CD4-positive, alpha-beta T cell treated with Interleukin-15 for 1 hour (primary cell): ENCODE measurements at regions not wholly inside any gene's neighbourhood (a gene's known extent, or its start where the extent isn't known, plus 50 kb on each side); places are given as distances from the start of the nearest gene placed in this dataset.

Experiments
- DNase-seq: peaks from one replicate; pipeline ENCODE4 v3.0.0-alpha.2; 2020

DNA sequence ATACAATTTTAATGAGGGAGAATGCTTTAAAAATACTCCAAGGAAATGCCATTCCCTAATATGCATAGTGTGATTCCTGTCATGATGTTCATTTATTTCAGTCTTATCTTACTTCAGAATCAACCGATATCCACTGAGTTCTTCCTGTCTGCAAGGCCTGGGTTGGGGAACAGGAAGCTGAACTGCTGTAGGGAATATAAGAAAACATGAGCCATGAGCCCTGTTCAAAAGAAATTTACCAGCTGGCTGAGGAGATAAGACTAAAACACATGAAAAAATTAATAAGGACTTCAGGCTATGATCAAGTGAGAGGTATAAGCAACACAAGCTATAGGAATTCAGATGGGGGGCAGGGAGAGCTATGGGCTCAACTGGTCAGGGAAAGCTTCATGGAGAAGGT lies 184.7 kb downstream of the PLPP4 start:
- no peak for DNase-seq

DNA sequence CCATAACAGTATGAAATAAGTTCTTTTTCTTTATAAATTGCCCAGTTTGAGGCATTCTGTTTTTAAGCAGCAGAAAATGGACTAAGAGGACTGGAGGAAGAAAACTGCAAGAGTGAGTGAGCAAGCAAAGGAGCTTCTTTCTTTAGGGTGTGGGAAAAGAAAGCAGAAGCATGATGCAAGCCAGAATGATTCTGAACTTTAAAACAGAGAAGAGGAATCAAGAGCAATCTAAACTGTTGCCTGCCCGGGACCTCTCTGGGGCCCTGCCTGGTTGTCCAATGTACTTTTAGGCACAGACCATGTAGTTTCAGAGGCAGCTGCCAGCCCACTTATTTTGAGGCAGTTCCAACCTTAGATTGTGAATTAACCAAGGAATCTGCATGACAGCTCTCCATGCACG lies 186.3 kb downstream of the PLPP4 start:
- no peak for DNase-seq

DNA sequence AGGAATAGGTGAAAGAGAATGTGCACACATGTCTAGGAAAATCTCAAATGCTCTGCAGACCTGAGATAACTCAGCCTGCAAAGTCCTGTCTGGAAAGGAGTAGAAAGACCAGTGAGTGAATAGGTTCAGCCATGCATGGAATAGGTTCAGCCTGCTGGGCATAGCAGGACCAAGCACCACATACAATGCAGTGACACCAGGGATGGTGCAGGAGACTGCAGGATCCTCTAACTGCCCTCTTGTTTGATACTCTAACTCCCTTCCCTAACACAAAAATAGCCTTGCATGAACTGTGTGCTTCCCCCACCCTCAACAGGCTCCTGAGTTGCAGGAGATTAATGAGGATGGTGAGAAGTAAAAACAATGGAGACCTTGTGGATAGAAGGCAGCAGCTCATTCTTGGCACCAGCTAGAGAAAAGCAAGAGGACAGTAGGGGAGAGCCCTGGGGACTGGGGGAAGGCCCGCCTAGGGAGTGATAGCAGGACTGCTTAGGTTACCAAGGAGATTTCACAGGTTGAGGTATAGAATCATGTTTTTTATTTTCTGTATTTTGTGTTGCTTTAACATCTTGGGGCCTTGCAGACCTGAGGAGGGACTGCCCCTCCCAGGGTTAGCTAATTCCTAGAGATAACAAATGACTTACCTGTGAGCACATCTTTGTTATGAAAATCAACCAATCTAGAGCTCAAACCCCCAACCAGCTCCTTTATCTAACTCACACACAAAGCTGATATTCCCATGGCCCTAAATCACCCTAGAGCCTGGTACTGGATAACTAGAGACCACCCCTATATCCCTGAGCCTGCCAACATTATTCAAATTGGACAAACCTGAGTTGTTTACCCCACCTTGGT lies 187.8 kb downstream of the PLPP4 start:
- DNase-seq: no peak

DNA sequence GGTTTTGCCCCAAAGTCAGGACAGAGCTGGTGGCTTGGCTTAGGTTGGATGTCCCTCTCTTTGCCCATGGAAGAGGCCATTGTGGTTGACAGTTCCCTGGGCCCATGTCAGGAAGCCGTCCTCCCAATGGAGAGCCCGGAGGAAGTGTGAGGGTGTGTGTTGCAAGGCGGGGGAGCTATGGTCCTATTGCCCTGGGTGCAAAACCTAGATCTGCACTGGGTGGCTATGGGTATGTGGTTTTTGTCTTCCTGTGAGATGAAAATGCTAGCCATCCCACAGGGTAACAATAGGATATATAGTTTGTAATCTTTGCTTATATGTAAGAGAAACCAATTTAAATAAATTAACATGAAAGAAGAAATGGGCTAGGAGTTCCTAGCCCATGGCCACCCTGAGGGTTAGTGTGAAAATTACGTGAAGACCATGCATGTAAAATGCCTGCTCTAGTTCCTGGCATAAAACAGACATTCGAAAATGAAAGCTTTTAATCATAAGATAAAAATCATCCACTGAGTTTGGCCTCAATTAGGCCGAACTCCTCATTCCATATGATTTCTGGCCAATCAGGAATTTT lies 189.2 kb downstream of the PLPP4 start:
- no peak for DNase-seq

DNA sequence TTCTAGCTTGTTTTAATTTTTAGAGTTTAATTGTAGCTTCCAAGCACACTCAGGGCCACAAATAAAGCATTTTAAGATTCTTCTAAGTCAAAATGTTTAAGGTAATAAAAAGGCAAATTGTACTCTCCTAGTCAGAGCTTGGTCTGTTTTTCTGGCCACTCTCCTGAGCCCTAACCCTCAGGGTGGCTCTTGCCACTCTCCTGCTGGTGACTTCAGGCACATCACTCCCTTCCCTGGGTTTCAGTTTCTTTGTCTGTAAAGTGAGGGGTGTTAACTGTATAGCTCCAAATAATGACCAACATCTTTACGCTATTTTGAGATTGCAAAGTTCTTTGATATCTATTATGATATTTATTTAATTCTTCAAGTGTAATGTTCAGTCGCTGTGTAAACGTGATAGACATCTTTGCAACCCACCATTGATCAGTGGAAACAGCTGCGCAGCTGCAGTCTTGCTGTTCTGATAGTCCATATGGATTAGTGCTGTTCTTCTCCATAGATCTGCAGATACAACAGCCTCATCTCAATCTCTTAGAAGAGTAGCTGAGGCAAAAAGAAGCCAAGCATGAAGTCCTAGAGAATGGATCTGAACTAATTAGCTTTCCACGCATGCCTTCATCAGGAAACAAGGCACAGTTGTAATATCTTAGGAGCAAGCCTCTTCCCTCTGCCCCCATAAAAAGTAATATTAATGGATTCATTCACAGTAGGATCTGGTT lies 189.9 kb downstream of the PLPP4 start:
- no peak for DNase-seq

DNA sequence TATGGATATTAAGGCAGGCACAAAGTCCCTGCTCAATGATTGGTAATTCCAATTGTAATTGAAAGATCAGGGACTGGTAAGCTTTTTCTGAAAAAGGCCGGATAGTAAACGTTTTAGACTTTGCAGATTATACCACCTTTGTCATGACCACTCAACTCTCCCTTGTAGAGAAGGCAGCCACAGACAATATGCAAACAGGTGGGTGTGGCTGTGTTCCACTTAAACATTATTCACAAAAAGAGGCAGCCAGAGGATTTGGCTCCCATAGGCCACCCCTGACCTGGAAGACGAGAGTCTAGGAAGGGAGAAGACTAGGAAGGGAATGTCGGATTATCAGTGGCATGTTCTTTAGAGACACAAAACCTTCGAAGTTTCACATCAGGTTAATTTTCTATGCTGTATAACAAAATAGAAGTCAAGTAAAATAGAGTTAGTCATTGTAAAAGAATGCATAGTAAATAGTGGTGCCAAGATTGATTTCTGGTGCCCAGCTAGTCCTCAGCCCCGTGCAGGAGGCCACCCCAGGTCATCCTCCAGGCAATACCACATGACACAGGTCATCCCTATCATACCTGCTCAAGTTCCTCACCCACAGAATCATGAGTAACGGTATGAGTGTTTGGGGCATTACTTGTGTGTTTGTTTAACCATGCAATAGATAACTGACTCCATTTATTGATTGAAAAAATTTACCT lies 193.8 kb downstream of the PLPP4 start:
- DNase-seq: no peak

DNA sequence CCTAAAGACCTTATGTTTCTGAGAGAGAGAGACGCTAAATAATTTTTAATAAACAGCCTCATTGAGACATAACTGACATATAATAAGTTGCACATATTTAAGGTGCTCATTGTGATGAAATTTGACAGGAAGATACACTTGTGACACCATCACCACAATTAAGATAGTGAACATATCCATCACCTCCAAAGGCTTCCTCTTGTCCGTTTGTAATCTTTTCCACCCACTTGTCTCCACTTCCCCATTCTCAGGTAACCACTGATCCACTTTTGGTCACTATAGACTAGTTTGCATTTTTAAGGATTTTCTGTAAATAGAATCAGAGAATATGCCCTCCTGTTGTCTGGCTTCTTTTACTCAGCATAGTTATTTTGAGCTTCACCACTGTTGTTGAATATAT lies 195.1 kb upstream of the WDR11 start:
- DNase-seq: no peak

DNA sequence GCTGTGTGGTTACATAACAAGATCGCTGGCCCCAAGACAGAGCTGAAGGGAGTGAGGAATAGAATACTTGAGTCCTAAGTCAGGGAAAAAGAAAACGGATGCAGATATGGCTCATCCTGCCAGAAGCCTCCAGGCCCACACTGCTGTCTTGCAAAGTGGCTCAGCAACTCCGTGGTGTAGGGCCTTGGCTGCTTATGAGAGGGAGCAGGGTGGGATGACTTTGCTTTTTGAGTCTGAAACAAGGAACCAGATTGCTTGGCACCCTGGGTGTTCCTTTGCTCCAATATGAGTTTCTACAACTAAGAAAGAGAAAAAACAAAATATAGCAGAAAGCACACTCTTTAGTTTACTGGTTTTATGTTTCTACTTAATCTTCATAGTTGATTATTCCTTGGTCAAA lies 193.8 kb upstream of the WDR11 start:
- DNase-seq: no peak

DNA sequence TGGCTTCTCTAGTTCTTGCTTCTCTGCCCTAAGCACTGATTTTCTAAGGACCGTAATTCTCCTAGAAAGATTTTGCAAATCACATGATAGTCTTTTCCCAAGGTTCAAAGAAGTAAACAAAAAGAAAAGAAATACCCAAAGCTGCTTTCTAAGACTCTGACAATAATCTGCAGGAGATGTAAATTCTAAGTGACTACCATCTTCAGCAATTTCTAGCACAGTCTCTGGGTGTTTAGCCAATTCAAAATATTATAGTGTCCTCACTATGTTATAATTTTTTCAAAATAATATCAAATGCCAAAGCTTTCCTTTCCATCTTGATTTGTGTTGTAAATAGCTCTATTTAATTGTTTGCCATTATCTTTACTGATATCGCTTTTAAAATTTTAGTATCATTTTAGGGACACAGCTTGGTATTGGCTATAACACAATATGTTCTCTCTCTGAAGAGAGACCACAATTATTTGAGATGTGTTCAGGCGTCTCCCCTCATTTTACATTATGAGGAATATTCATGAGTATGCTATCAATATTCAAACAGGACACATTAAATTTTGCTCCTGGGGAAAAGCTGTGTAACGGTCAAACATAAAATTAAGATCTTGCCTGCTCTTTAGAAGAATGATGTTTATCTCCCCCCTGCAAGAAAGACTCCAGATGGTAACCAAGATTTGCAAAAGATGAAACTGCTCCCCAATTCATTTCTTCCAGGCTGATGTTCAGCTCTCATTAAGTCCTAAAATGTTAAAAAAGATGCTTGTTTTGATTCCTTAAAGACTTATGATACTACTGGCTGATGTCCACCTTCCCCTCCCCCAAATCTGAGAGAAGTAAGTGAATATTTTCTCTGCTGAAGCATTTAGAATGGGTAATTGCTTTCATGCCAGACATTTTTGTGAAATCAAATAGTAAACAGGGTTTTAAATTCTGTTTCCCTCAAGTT lies 191.9 kb upstream of the WDR11 start:
- DNase-seq: no peak

DNA sequence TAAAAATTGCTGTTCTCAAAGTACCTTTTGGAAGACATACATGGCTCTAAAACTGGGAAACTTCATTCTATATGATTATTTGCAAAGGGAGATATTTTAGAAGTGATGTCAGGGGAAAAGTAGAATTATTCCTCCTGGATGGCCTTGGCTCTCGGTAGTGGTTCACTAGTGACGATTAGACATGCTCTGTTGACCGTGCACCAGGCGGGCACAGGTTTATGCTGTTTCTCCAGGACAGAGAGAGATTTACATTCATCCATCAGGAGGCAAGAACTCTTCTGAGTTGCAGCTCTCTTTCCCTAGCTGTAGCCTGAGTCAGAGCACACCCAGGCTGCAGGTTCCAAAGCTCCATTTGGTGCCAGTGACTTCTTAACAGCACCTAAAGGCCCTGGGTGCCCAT lies 184.9 kb upstream of the WDR11 start:
- DNase-seq: no peak

DNA sequence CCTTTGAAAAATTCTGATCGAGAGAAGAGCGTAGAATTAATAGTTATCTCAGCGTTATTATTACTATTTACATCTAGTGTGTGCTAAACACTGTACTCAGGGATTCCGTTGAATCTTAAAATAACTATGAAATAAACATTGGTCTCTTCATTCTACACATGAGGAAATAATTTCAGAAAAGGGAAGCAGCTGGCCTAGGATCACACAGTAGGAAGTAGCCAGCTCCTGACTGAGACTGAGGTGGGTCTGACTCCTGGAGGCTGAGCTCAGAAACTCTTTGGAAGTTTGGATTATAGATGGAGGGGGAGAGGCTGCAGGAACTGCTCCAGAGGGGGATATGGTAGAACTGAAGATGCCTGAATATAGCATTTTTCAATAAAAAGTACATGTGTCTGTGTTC lies 183.9 kb upstream of the WDR11 start:
- DNase-seq: no peak

DNA sequence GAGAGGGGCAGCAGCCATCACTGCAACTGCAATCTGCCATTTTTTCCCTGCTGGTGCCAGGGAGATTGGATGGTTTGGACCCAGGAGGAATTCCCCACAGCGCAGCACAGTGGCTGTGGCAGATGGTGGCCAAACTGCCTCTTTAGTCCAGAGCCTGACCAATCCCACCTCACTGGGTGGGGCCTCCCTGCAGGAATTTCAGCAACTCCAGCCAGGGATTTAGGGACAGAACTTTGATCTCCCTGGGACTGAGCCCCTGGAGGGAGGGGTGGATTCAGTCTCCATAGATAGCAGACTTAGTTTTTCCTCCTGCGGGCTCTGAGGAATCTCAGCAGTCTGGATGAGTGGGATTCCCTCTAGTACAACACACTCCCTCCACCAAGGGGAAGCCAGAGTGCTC lies 179.7 kb upstream of the WDR11 start:
- no peak for DNase-seq

DNA sequence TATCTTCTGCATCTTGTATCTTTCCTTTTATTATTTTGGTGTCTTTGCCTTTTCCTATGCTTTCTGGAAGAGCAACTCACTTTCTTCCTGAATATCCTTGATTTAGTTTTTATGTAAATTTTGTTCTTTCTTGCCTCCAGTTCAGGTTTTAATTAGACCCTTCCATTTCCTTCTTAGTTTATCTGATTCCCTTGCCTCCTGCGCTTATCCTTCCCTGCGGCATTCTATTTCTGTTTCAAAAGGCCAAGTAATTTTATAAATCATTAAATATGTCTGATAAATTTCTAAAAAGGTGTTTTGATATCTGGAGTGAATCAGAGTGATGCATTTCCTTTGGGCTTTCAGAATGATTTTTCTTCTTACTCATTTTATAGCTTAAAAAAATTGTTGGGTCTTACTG lies 167.7 kb upstream of the WDR11 start:
- DNase-seq: no peak

DNA sequence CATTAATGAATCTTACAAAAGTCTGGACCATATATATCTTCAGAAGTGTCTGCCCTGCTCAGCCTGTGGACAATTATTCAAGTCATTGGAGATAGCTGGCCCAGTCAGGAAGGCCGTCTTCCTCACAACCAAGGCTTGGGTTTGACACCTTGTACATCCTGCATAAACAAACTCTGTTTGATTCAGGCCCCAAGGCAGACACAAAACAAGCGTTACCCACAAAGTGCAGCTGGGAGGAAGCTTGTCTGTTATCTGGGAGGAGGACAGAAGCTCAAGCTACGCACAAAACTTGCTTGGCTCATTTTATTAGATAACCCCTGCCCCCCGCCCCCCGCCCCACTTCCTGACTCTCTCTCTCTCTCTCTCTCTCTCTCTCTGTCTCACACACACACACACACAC lies 166.9 kb upstream of the WDR11 start:
- peak; percentile 22 for DNase-seq

DNA sequence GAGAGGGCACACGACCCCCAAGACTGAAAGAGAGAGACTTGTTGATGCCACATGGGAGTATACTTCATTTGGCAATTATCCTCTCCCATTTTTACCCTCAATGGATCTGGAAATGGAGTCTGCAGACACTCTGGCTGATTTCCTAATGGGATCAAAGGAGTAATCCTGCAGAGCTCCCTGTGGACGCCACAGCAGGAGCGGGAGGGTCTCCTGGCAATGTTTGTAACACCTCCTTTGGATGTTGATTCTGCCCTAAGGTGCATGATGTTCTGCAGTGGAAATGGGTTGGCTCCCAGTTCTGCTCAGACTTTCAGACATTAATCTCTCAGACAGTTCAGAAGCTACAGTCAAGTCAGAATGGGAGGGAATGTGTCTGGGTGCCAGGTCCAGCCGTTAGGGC lies 166.0 kb upstream of the WDR11 start:
- DNase-seq: no peak

DNA sequence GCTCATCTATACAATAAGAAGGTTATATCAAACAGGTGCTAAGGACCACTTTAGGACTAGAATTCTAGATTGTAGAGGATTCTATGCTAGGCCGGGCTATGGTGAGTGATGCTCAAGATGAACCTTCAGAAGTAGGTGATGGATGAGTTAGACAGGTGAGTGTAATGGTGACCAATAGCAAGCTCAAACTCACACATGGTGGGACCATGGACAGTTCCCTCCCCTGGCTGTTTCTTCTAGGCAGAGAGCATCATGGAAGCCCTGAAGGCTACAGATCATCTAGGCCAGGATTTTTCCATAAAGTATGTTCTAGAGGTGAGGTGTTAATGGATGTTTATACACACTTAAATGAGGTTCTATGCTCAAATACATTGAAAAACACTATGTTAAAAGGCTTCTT lies 162.2 kb upstream of the WDR11 start:
- no peak for DNase-seq

DNA sequence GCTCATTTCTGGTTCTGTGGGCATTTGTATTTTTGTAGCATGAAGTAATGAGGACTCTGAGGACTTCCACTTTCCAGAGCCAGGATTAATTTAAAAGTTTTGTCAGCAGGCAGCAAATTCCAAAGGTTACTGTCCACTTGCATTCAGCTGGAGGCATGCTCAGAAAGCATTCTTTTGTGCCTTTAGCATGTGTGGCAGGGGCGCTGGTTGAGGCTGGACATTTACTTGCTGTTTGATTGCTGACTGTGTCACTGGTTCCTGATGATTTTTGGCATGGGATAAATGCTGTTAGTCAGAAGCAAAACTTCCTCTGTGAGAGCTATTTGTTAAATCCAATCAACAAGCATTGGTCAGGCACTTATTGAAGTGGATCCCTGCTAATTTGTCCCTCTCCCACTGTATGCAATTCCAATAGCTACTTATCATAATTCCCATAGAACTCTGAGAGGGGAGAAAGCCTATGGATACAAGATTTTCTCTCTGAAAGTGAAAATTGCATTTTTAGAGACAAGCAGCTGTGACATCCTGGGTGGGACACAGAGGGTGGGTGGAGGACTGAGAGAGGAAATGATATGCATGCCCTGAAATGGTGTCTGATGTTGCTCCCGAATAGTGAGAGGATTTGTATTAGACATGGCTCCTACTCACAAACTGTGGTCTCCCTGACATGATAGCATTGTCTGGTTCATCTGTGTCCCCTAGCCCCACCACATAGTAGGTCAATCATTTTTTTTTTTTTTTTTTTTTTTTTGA lies 161.2 kb upstream of the WDR11 start:
- DNase-seq: no peak

DNA sequence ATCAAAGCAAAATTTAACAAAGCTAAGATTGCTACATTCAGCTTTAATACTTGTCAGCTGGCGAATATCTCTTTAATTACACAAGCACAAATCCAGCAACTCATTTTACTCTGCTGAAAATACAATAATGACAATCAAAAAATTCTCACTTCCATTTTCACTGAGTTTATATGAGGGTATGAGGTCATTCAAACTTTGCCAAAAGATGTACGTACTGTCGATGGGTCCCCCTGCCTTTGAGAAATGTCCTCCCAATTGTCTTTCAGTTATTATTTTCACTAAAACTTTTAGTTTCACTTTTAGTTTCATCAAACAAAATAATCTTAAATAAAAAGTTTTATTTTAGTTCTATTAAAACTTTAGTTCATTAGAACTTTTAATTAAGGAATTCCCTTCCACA lies 159.5 kb upstream of the WDR11 start:
- no peak for DNase-seq

DNA sequence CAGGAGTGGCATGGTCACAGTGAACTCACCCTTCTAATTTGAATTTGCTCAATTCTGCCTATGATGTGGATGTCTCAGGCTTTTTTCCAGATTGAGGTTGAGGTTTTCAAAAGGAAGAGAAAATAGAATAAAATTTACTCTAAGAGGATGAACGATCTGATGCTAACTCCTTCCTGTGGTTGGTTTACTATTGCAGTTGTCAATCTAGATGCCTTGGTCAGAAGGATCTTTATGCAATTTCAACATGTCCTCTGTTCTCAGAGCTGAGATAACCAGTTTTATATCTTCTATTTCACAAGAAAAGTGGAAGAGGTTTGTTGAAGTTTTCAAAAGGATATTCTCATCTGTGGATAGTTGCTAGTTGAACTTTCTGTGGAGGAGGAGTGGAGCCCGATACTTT lies 150.7 kb upstream of the WDR11 start:
- DNase-seq: no peak

DNA sequence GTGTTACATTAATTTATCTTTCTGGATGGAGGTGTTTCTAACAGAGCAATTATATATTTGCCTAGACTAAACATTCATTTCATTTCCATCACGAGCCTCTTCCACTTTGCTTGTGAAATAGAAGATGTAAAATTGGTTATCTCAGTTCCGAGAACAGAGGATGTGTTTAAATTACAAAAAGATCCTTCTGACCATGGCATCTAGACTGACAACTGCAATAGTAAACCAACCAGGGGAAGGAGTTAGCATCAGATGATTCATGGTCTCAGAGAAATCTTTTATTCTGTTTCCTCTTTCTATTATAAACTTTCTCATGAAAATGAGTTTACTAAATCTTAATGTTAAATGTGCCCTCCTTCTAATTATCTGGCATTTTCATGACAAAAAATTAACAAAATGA lies 149.8 kb upstream of the WDR11 start:
- no peak for DNase-seq

DNA sequence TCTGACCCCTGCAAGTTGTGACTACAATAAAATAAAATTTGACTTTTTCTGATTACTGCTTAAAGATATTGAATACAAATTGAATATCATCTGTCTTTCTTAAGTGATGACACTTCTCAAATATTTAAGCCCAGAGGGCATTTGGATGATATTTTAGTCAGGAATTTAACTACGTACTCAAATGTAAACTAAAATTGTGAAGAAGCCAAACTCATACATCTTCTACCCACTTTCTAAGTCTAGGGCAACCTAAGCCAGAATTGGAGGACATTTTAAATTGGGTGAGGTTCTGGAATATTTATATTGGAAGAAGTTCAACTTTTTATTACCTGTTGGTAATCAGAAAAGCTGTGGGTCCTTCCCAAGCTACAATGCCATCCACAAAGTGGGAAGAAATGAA lies 149.1 kb upstream of the WDR11 start:
- no peak for DNase-seq

DNA sequence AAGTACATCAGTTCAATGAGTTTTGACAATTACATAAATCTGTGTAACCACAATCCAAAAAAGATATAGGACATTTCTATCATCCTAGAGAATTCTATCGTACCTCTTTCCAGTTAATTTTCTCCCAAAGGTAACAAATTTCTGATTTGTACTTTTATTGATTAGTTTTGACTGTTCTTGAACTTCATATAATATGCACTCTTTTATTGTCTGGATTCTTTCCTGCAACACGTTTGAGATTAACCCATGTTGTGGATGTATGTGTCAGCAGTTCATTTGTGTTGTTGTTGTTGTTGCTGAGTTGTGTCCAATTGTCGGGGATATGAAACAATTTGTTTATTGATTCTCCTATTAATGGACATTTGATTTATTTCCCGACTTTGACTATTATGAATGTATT lies 145.9 kb upstream of the WDR11 start:
- no peak for DNase-seq
